KMS-11 (cell line): ENCODE measurements at regions not wholly inside any gene's neighbourhood (a gene's known extent, or its start where the extent isn't known, plus 50 kb on each side); places are given as distances from the start of the nearest gene placed in this dataset.

Experiments
- H2AFZ ChIP-seq: fragments of 200-600 bp; sonication (generic); 2 replicates; pipeline ENCODE4 v1.6.1; 2016; ENCODE audit warnings: antibody characterized with exemption, mixed run types, low read depth
- H3K27ac ChIP-seq: fragments of 200-600 bp; sonication (generic); 2 replicates; pipeline ENCODE4 v1.6.1; 2016; ENCODE audit warnings: mild to moderate bottlenecking, mixed run types
- H3K27me3 ChIP-seq: fragments of 200-600 bp; sonication (generic); 2 replicates; pipeline ENCODE4 v1.6.1; 2017; ENCODE audit warnings: mild to moderate bottlenecking, low read depth, mixed run types, moderate library complexity; ENCODE audit not compliant: insufficient read depth
- H3K36me3 ChIP-seq: fragments of 200-600 bp; sonication (generic); 2 replicates; pipeline ENCODE4 v1.6.1; 2017; ENCODE audit warnings: mild to moderate bottlenecking, mixed run types; ENCODE audit not compliant: insufficient read depth
- H3K4me1 ChIP-seq: fragments of 200-600 bp; sonication (generic); 2 replicates; pipeline ENCODE4 v1.6.1; 2016; ENCODE audit warnings: mild to moderate bottlenecking, low read depth, mixed run types; ENCODE audit not compliant: poor library complexity, severe bottlenecking
- H3K4me2 ChIP-seq: fragments of 200-600 bp; sonication (generic); 2 replicates; pipeline ENCODE4 v1.7.0; 2016; ENCODE audit warnings: mild to moderate bottlenecking, mixed run types
- H3K4me3 ChIP-seq: fragments of 200-600 bp; sonication (generic); IDR thresholded peaks from 2 replicates; pipeline ENCODE4 v1.6.1; 2017; ENCODE audit warnings: low read depth, low read length, mixed read lengths; ENCODE audit not compliant: insufficient read depth
- H3K79me2 ChIP-seq: fragments of 200-600 bp; sonication (generic); 2 replicates; pipeline ENCODE4 v1.6.1; 2016; ENCODE audit warnings: low read depth, mixed run types; ENCODE audit not compliant: insufficient read depth
- H3K9ac ChIP-seq: fragments of 200-600 bp; sonication (generic); 2 replicates; pipeline ENCODE4 v1.6.1; 2016; ENCODE audit warnings: mild to moderate bottlenecking, mixed run types
- H4K20me1 ChIP-seq: fragments of 200-600 bp; sonication (generic); 2 replicates; pipeline ENCODE4 v1.6.1; 2016; ENCODE audit warnings: mild to moderate bottlenecking, mixed run types; ENCODE audit not compliant: insufficient read depth
- TF ChIP-seq, protein P1 (sequence below): fragments of 200-600 bp; sonication (generic); conservative IDR thresholded peaks from 2 replicates; pipeline ENCODE4 v1.6.1; 2017; ENCODE audit warnings: low read depth, mild to moderate bottlenecking, antibody characterized with exemption, low read length, moderate library complexity, mixed read lengths

- H3K9ac ChIP-seq: no peak overlapping the region
- no peaks in the 10 kb centered on the region for H3K79me2 ChIP-seq
- H4K20me1 ChIP-seq: no peaks in the 10 kb centered on the region
- no peaks in the 10 kb centered on the region for H3K27me3 ChIP-seq
- H3K4me1 ChIP-seq: no peaks in the 10 kb centered on the region
- TF ChIP-seq, protein P1, sequence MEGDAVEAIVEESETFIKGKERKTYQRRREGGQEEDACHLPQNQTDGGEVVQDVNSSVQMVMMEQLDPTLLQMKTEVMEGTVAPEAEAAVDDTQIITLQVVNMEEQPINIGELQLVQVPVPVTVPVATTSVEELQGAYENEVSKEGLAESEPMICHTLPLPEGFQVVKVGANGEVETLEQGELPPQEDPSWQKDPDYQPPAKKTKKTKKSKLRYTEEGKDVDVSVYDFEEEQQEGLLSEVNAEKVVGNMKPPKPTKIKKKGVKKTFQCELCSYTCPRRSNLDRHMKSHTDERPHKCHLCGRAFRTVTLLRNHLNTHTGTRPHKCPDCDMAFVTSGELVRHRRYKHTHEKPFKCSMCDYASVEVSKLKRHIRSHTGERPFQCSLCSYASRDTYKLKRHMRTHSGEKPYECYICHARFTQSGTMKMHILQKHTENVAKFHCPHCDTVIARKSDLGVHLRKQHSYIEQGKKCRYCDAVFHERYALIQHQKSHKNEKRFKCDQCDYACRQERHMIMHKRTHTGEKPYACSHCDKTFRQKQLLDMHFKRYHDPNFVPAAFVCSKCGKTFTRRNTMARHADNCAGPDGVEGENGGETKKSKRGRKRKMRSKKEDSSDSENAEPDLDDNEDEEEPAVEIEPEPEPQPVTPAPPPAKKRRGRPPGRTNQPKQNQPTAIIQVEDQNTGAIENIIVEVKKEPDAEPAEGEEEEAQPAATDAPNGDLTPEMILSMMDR: no peak
- no peak overlapping the region for H3K4me2 ChIP-seq
- no peak overlapping the region for H3K4me3 ChIP-seq
- H2AFZ ChIP-seq: no peak overlapping the region
- no peaks in the 10 kb centered on the region for H3K36me3 ChIP-seq
- H3K27ac ChIP-seq: no peak overlapping the region
These were observed 282.1 kb upstream of the TRIB2 start for GRCh38 chr2:12434630-12435098.

GRCh38 chr2:12435430-12436222, 281.1 kb upstream of the TRIB2 start:
- Histone ChIP-seq H3K79me2 (no peaks in the 10 kb centered on the region), H3K36me3 (no peaks in the 10 kb centered on the region), H3K4me1 (no peaks in the 10 kb centered on the region), H3K27ac (no peak overlapping the region), H3K4me2 (no peak overlapping the region), H3K27me3 (no peaks in the 10 kb centered on the region), H4K20me1 (no peaks in the 10 kb centered on the region), H3K4me3 (no peak overlapping the region), H3K9ac (no peak overlapping the region), H2AFZ (no peak overlapping the region)
- TF ChIP-seq, protein P1: no peak

- H2AFZ ChIP-seq: no peak overlapping the region
- H3K9ac ChIP-seq: no peak overlapping the region
- TF ChIP-seq, protein P1: no peak
- no peak overlapping the region for H3K4me3 ChIP-seq
- no peak overlapping the region for H3K27ac ChIP-seq
- H3K4me1 ChIP-seq: no peaks in the 10 kb centered on the region
- H4K20me1 ChIP-seq: no peaks in the 10 kb centered on the region
- no peaks in the 10 kb centered on the region for H3K36me3 ChIP-seq
- no peaks in the 10 kb centered on the region for H3K79me2 ChIP-seq
- no peaks in the 10 kb centered on the region for H3K27me3 ChIP-seq
- no peak overlapping the region for H3K4me2 ChIP-seq
These were observed 280.3 kb upstream of the TRIB2 start for GRCh38 chr2:12436483-12436882.

GRCh38 chr2:12436935-12437561, 279.7 kb upstream of the TRIB2 start:
- no peak overlapping the region for H3K27ac ChIP-seq
- no peak overlapping the region for H2AFZ ChIP-seq
- H3K27me3 ChIP-seq: no peaks in the 10 kb centered on the region
- no peak overlapping the region for H3K9ac ChIP-seq
- no peaks in the 10 kb centered on the region for H3K36me3 ChIP-seq
- no peak overlapping the region for H3K4me3 ChIP-seq
- TF ChIP-seq, protein P1: no peak
- no peak overlapping the region for H3K4me2 ChIP-seq
- no peaks in the 10 kb centered on the region for H3K79me2 ChIP-seq
- H3K4me1 ChIP-seq: no peaks in the 10 kb centered on the region
- no peaks in the 10 kb centered on the region for H4K20me1 ChIP-seq
